IPS-NIHi7 (cell line): ENCODE measurements at regions not wholly inside any gene's neighbourhood (a gene's known extent, or its start where the extent isn't known, plus 50 kb on each side); places are given as distances from the start of the nearest gene placed in this dataset.

Source experiments
- DNase-seq: peaks from one replicate; pipeline ENCODE4 v3.0.0; 2012; ENCODE audit warnings: mixed read lengths; ENCODE audit errors: extremely low spot score

GRCh38 chr5:3284506-3284905 lies 311.1 kb upstream of the IRX1 start:
- DNase-seq, result no peak

- DNase-seq, result no peak
These were observed 312.8 kb upstream of the IRX1 start for GRCh38 chr5:3282841-3283240.

GRCh38 chr5:3281366-3281765 lies 314.3 kb upstream of the IRX1 start:
- DNase-seq, result no peak

GRCh38 chr5:3278643-3279042 lies 317.0 kb upstream of the IRX1 start:
- DNase-seq, result no peak

GRCh38 chr5:3277590-3278196 lies 317.9 kb upstream of the IRX1 start:
- peak; percentile 57 for DNase-seq

- no peak for DNase-seq
These were observed 318.7 kb upstream of the IRX1 start for GRCh38 chr5:3276896-3277295.

GRCh38 chr5:3269395-3270169 lies 326.1 kb upstream of the IRX1 start:
- DNase-seq, result no peak

- no peak for DNase-seq
These were observed 326.8 kb upstream of the IRX1 start for GRCh38 chr5:3268760-3269330.

- DNase-seq, result no peak
These were observed 328.8 kb upstream of the IRX1 start for GRCh38 chr5:3266861-3267260.

GRCh38 chr5:3265936-3266335 lies 329.7 kb upstream of the IRX1 start:
- DNase-seq, result no peak

- no peak for DNase-seq
These were observed 330.3 kb upstream of the IRX1 start for GRCh38 chr5:3265131-3265885.

- no peak for DNase-seq
These were observed 333.2 kb upstream of the IRX1 start for GRCh38 chr5:3262451-3262850.

GRCh38 chr5:3261081-3261480 lies 334.6 kb upstream of the IRX1 start:
- no peak for DNase-seq

GRCh38 chr5:3258050-3258449 lies 337.6 kb upstream of the IRX1 start:
- no peak for DNase-seq

- DNase-seq, result no peak
These were observed 343.4 kb upstream of the IRX1 start for GRCh38 chr5:3252235-3252634.

GRCh38 chr5:3251784-3252183 lies 343.8 kb upstream of the IRX1 start:
- DNase-seq, result peak; percentile 41

GRCh38 chr5:3249401-3249800 lies 346.2 kb upstream of the IRX1 start:
- DNase-seq, result no peak

GRCh38 chr5:3237276-3237868 lies 358.3 kb upstream of the IRX1 start:
- DNase-seq, result no peak

- DNase-seq, result no peak
These were observed 361.1 kb upstream of the IRX1 start for GRCh38 chr5:3234566-3234965.

- no peak for DNase-seq
These were observed 364.7 kb upstream of the IRX1 start for GRCh38 chr5:3230941-3231340.

GRCh38 chr5:3230254-3230653 lies 365.4 kb upstream of the IRX1 start:
- no peak for DNase-seq
